ENCODE measurements at regions not wholly inside any gene's neighbourhood (a gene's known extent, or its start where the extent isn't known, plus 50 kb on each side); places are given as distances from the start of the nearest gene placed in this dataset.

DNA sequence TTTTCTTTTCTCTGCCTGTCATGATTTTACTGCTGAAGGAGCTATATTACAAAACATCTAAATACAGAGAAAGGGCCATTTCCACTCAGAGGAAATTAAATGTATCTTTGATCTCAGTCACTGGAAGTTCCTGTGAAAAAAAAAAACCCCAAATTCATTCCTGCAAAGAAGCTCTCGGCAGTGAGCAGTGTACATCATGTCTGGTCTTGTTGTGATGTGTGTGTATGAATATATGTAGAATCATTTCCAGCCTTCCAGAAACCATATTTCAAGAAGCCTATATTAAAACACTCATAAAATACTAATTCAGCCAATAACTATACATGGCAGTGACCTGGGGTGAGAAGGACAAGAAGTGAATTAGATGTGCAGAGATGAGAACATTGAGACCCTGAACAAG, 393.2 kb upstream of the TENM4 start:
- TF ChIP-seq, protein P1, sequence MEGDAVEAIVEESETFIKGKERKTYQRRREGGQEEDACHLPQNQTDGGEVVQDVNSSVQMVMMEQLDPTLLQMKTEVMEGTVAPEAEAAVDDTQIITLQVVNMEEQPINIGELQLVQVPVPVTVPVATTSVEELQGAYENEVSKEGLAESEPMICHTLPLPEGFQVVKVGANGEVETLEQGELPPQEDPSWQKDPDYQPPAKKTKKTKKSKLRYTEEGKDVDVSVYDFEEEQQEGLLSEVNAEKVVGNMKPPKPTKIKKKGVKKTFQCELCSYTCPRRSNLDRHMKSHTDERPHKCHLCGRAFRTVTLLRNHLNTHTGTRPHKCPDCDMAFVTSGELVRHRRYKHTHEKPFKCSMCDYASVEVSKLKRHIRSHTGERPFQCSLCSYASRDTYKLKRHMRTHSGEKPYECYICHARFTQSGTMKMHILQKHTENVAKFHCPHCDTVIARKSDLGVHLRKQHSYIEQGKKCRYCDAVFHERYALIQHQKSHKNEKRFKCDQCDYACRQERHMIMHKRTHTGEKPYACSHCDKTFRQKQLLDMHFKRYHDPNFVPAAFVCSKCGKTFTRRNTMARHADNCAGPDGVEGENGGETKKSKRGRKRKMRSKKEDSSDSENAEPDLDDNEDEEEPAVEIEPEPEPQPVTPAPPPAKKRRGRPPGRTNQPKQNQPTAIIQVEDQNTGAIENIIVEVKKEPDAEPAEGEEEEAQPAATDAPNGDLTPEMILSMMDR (IDR thresholded peaks at IDR 0.05), result no peak
- TF ChIP-seq POLR2A (IDR thresholded peaks at IDR 0.05), result no peak
- Histone ChIP-seq H3K9me3 (peaks cover 0 to under 1% (median 0%) of the 10 kb centered on the region in 12 donors), H3K27ac (no peak overlapping the region), H3K27me3 (no peaks in the 10 kb centered on the region), H3K36me3 (no peaks in the 10 kb centered on the region), H3K4me3 (no peak overlapping the region), H3K4me1 (no peaks in the 10 kb centered on the region)
- intact Hi-C loops (cut with DNase I), result no loop called here
- WGBS, 4 donors, result 63 to 82% (median 73%) methylated on average over 1 of the region's 1 CpG
- DNase-seq (no peak), ATAC-seq (no peak)

DNA sequence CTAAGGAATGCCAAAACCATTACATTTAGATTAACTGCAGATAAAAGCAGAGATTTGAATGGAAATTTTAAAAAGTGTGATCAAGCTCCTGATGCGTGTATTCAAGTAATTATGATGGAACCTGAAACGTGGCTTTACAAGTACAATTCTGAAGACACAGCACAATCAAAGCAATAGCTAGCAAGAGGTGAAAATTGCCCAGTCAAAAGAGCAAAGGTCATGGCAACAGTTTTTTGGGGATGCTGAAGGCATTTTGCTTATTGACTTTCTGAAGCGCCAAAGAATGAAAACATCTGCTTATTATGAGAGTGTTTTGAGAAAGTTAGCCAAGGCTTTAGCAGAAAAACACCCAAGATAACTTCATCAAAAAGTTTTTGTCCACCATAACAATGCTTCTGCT, 389.6 kb upstream of the TENM4 start:
- H3K27ac ChIP-seq, result no peak overlapping the region
- H3K27me3 ChIP-seq, result no peaks in the 10 kb centered on the region
- TF ChIP-seq, protein P1 (IDR thresholded peaks at IDR 0.05), result no peak
- TF ChIP-seq POLR2A (IDR thresholded peaks at IDR 0.05), result no peak
- intact Hi-C loops (cut with DNase I), result no loop called here
- no peaks in the 10 kb centered on the region for H3K4me1 ChIP-seq
- DNase-seq (no peak), ATAC-seq (no peak)
- no peaks in the 10 kb centered on the region for H3K36me3 ChIP-seq
- H3K9me3 ChIP-seq, result no peaks in the 10 kb centered on the region
- no peak overlapping the region for H3K4me3 ChIP-seq
- 77 to 79% (median 79%) methylated on average over 3 of the region's 3 CpGs for WGBS, 4 donors

DNA sequence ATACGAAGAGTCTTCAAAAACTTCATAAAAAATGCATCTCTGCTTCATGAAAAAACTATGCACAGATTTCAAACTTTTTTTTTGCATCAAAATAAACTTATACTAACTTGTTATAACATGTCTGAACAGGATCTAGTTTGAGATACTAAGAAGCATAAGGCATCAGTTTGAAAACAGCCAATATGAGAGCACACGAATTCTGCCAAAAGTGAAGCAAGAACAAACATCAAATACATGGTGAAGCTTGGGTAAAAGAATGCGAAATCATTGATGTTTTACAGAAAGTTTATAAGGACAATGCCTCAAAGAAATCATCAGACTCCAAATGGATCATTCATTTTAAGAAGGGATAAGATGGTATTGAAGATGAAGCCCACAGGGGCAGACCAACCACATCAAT, 389.1 kb upstream of the TENM4 start:
- H3K9me3 ChIP-seq, result no peaks in the 10 kb centered on the region
- 79 to 84% (median 82%) methylated on average over 3 of the region's 3 CpGs for WGBS, 4 donors
- H3K4me3 ChIP-seq, result no peak overlapping the region
- no peaks in the 10 kb centered on the region for H3K4me1 ChIP-seq
- no peak overlapping the region for H3K27ac ChIP-seq
- no peaks in the 10 kb centered on the region for H3K27me3 ChIP-seq
- DNase-seq, result no peak
- TF ChIP-seq, protein P1 (IDR thresholded peaks at IDR 0.05), result no peak
- no peak for TF ChIP-seq POLR2A (IDR thresholded peaks at IDR 0.05)
- no peaks in the 10 kb centered on the region for H3K36me3 ChIP-seq
- ATAC-seq, result no peak
- intact Hi-C loops (cut with DNase I), result loop anchor here in 1 of 10 donors (10.0 kb wide), 1 partner anchor 55 kb away; no protein-coding TSS in a partner anchor

DNA sequence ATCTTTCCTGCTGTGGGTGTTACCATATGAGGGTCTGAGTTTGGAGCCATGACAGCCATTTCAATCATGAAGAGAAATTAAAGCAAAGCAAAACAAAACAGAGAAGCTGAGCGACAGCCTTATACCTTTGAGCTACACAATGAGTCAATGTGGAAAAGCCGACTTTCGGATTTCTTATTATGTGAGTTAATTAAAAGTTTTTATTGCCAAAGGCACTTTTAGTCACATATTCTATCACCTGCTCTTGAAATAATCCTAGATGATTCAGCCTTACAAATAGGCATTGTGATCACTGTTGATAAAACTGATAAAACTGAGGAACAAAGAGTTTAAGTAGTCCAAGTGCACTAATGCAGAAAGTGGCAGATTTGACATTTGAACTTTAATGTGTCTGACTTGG, 381.9 kb upstream of the TENM4 start:
- H3K27me3 ChIP-seq, result no peaks in the 10 kb centered on the region
- H3K4me1 ChIP-seq, result no peaks in the 10 kb centered on the region
- 87 to 94% (median 92%) methylated on average over 3 of the region's 3 CpGs for WGBS, 4 donors
- intact Hi-C loops (cut with DNase I), result loop anchor here in 1 of 10 donors (10.0 kb wide), 1 partner anchor 62 kb away; no protein-coding TSS in a partner anchor
- no peak for ATAC-seq
- TF ChIP-seq POLR2A (IDR thresholded peaks at IDR 0.05), result no peak
- TF ChIP-seq, protein P1 (IDR thresholded peaks at IDR 0.05), result no peak
- H3K4me3 ChIP-seq, result no peak overlapping the region
- DNase-seq, result no peak
- no peaks in the 10 kb centered on the region for H3K36me3 ChIP-seq
- peaks cover 0 to 2% (median 0%) of the 10 kb centered on the region in 12 donors for H3K9me3 ChIP-seq
- no peak overlapping the region for H3K27ac ChIP-seq

All from heart left ventricle (tissue), 16 donors.